Neuronal stem cell (in vitro differentiated cells): ENCODE measurements at regions not wholly inside any gene's neighbourhood (a gene's known extent, or its start where the extent isn't known, plus 50 kb on each side); places are given as distances from the start of the nearest gene placed in this dataset.

Experiments
- DNase-seq: peaks from one replicate; pipeline ENCODE4 v3.0.0-alpha.2; 2013; ENCODE audit warnings: low spot score
- H2AFZ ChIP-seq: one replicate; pipeline ENCODE4 v1.6.1; 2013; ENCODE audit warnings: mild to moderate bottlenecking, low read length, inconsistent platforms
- H2AK5ac ChIP-seq: 2 replicates; pipeline ENCODE4 v1.6.1; 2013; ENCODE audit warnings: low read depth, mild to moderate bottlenecking, inconsistent platforms, low read length, moderate library complexity, mixed read lengths
- H2BK120ac ChIP-seq: 2 replicates; pipeline ENCODE4 v1.6.1; 2013; ENCODE audit warnings: low read depth, mild to moderate bottlenecking, inconsistent platforms, low read length, moderate library complexity, mixed read lengths
- H2BK12ac ChIP-seq: one replicate; pipeline ENCODE4 v1.6.1; 2013; ENCODE audit warnings: low read length, inconsistent platforms
- H2BK15ac ChIP-seq: 2 replicates; pipeline ENCODE4 v1.6.1; 2013; ENCODE audit warnings: mild to moderate bottlenecking, low read length, inconsistent platforms, mixed read lengths
- H2BK5ac ChIP-seq: one replicate; pipeline ENCODE4 v1.6.1; 2013; ENCODE audit warnings: inconsistent platforms, mild to moderate bottlenecking, low read length, moderate library complexity
- H3K14ac ChIP-seq: one replicate; pipeline ENCODE4 v1.6.1; 2013; ENCODE audit warnings: low read length, inconsistent platforms
- H3K18ac ChIP-seq: 2 replicates; pipeline ENCODE4 v1.6.1; 2013; ENCODE audit warnings: low read length, inconsistent platforms
- H3K23ac ChIP-seq: 2 replicates; pipeline ENCODE4 v1.6.1; 2013; ENCODE audit warnings: low read depth, mild to moderate bottlenecking, mixed read lengths, low read length, inconsistent platforms; ENCODE audit not compliant: poor library complexity
- H3K27ac ChIP-seq: replicated peaks from 3 replicates; pipeline ENCODE4 v1.5.1; 2013; ENCODE audit warnings: low read length, inconsistent platforms
- H3K27me3 ChIP-seq, 3 experiments: 2 replicates each; pipeline ENCODE4 v1.6.1; 2013; ENCODE audit warnings: low read length in 3 of 3, mild to moderate bottlenecking in 2 of 3, inconsistent platforms in 1 of 3, low read depth in 1 of 3, mixed read lengths in 1 of 3, moderate library complexity in 1 of 3; ENCODE audit not compliant: control insufficient read depth in 3 of 3, insufficient read depth in 3 of 3
- H3K36me3 ChIP-seq, 2 donors: replicated peaks in 1 of 2; 2 replicates each; pipeline ENCODE4 v1.6.1; 2013; ENCODE audit warnings: low read length in 2 of 2; ENCODE audit not compliant: control insufficient read depth in 2 of 2, insufficient read depth in 2 of 2
- H3K4ac ChIP-seq: 2 replicates; pipeline ENCODE4 v1.6.1; 2013; ENCODE audit warnings: inconsistent platforms, mild to moderate bottlenecking, low read length, moderate library complexity
- H3K4me1 ChIP-seq, 2 donors: 1 replicate in 1 of 2; 2 replicates in 1 of 2; pipeline ENCODE4 v1.6.1; 2013; ENCODE audit warnings: low read length in 2 of 2, low read depth in 1 of 2; ENCODE audit not compliant: control insufficient read depth in 2 of 2, insufficient read depth in 1 of 2
- H3K4me2 ChIP-seq: one replicate; pipeline ENCODE4 v1.6.1; 2013; ENCODE audit warnings: mild to moderate bottlenecking, low read length, inconsistent platforms; ENCODE audit not compliant: insufficient read depth, poor library complexity, severe bottlenecking
- H3K4me3 ChIP-seq, 2 donors: 2 replicates each; pipeline ENCODE4 v1.5.1; 2013; ENCODE audit warnings: low read length in 2 of 2, mild to moderate bottlenecking in 2 of 2, inconsistent platforms in 1 of 2, moderate library complexity in 1 of 2
- H3K79me1 ChIP-seq: one replicate; pipeline ENCODE4 v1.6.1; 2013; ENCODE audit warnings: low read depth, mild to moderate bottlenecking, inconsistent platforms, low read length, moderate library complexity
- H3K9ac ChIP-seq: one replicate; pipeline ENCODE4 v1.6.1; 2013; ENCODE audit warnings: mild to moderate bottlenecking, low read depth, low read length, inconsistent platforms; ENCODE audit not compliant: poor library complexity
- H3K9me3 ChIP-seq, 2 donors: replicated peaks in 1 of 2; 2 replicates each; pipeline versions ENCODE3 to v1.6.1; 2013; ENCODE audit warnings: low read length in 2 of 2, mild to moderate bottlenecking in 2 of 2, inconsistent platforms in 1 of 2, low read depth in 1 of 2, mixed read lengths in 1 of 2, moderate library complexity in 1 of 2; ENCODE audit not compliant: control insufficient read depth in 2 of 2, insufficient read depth in 1 of 2
- H4K8ac ChIP-seq: one replicate; pipeline ENCODE4 v1.6.1; 2013; ENCODE audit warnings: low read depth, mild to moderate bottlenecking, inconsistent platforms, low read length, moderate library complexity
- H4K91ac ChIP-seq: one replicate; pipeline ENCODE4 v1.6.1; 2013; ENCODE audit warnings: low read length, low read depth, mild to moderate bottlenecking, inconsistent platforms; ENCODE audit not compliant: poor library complexity
- WGBS, 2 donors: extraction: QIAGEN DNeasy Blood & Tissue Kit; methylation state at CpG; one replicate each; pipeline ENCODE4 v1.1.7; 2013; ENCODE audit warnings: missing lambda C conversion rate in 2 of 2, mixed read lengths in 1 of 2; ENCODE audit not compliant: insufficient read length in 2 of 2, insufficient replicate concordance in 1 of 2; ENCODE audit errors: extremely low coverage in 2 of 2; 5-methylcytosine and 5-hydroxymethylcytosine counted together

DNA sequence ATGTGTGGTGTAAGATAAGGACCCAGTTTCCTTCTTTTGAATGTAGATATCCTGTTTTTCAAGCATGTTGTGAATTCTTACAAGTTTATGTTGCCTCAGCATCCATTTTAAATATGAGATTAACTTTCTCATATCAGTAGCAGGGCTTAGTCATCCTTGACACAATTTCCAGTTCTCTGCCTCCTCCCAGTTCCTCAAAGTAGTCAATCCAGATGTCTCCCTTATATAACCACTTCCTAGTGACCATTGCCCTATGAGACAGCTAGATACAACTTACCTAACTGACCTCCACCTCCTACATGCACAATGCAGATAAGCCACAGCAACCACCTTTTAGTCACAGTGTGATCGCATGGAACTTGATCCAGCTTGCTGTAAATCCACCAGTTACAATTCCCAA lies 269.2 kb upstream of the ZNF521 start:
- Histone ChIP-seq H3K14ac (no peak overlapping the region), H3K4me2 (no peak overlapping the region), H3K27me3 (no peaks in the 10 kb centered on the region), H2BK15ac (no peak overlapping the region), H4K8ac (no peak overlapping the region), H3K4me1 (peaks cover 0 to 10% of the 10 kb centered on the region in 2 donors), H3K23ac (no peak overlapping the region), H2BK12ac (no peak overlapping the region), H3K27ac (no peak overlapping the region), H2AK5ac (no peak overlapping the region), H2BK120ac (no peak overlapping the region), H3K4ac (no peak overlapping the region), H2AFZ (no peak overlapping the region), H3K9me3 (peaks cover 2% of the 10 kb centered on the region in 2 donors), H3K9ac (no peak overlapping the region), H3K18ac (no peak overlapping the region), H3K4me3 (peak overlapping the region in 1 of 2 donors; percentile 47), H4K91ac (no peak overlapping the region), H3K36me3 (no peaks in the 10 kb centered on the region), H2BK5ac (no peak overlapping the region), H3K79me1 (no peaks in the 10 kb centered on the region)
- no CpG with 5 or more reads among the region's 1 CpG for WGBS, 2 donors
- no peak for DNase-seq

DNA sequence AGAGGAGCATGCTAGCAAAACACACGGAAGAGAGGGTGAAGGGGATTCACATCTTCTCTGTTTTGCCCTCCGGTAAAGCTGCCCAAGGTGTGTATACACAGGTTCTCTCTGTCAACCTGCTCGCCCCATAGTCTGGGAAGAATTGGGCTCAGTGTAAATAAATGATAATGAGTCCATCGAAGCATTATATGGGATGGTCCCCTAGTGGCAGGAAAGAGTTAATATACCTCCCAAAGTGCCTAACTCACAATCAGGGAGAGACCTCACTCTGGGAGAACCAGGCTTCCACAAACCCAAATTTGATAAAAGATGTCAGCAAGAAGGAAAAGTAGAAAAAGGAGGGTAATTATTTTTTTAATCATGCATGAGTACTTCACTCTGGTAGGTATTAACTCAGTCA lies 262.2 kb upstream of the ZNF521 start:
- Histone ChIP-seq H3K27me3 (no peaks in the 10 kb centered on the region), H3K4me2 (no peak overlapping the region), H3K23ac (no peak overlapping the region), H2BK120ac (no peak overlapping the region), H2BK12ac (no peak overlapping the region), H2AFZ (no peak overlapping the region), H3K4ac (no peak overlapping the region), H3K4me1 (peaks cover 0 to 10% of the 10 kb centered on the region in 2 donors), H3K4me3 (no peak overlapping the region), H3K18ac (no peak overlapping the region), H3K14ac (no peak overlapping the region), H4K8ac (no peak overlapping the region), H3K9ac (no peak overlapping the region), H3K79me1 (no peaks in the 10 kb centered on the region), H3K9me3 (no peaks in the 10 kb centered on the region), H3K36me3 (no peaks in the 10 kb centered on the region), H2BK15ac (no peak overlapping the region), H3K27ac (no peak overlapping the region), H2BK5ac (no peak overlapping the region), H2AK5ac (no peak overlapping the region), H4K91ac (no peak overlapping the region)
- WGBS, 2 donors: no CpG with 5 or more reads among the region's 4 CpGs
- no peak for DNase-seq

DNA sequence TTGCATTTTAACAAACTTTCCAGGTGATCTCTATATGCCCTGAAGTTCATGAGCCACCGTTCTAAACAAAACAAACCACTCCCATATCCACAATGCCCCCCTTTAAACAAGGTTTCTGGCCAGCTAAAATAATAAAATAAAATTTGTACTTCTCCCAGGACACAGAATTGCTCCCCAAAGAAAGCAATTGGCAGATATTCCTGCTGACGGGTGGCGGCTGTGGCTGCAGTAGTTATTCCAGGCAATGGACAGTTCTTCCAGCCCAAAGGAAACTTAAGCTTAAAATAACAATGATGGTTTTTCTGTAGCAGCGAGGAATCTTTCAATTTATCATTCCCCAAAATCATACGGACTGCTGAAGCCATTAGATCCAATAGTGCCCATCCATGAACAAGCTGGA lies 260.5 kb upstream of the ZNF521 start:
- no peak overlapping the region for H3K18ac ChIP-seq
- H2BK12ac ChIP-seq: no peak overlapping the region
- no peak overlapping the region for H3K4me3 ChIP-seq
- no CpG with 5 or more reads among the region's 5 CpGs for WGBS, 2 donors
- H4K91ac ChIP-seq: no peak overlapping the region
- H3K4ac ChIP-seq: no peak overlapping the region
- H2AK5ac ChIP-seq: no peak overlapping the region
- no peak overlapping the region for H2BK5ac ChIP-seq
- no peak overlapping the region for H3K23ac ChIP-seq
- no peaks in the 10 kb centered on the region for H3K36me3 ChIP-seq
- DNase-seq: no peak
- H4K8ac ChIP-seq: no peak overlapping the region
- H2BK15ac ChIP-seq: no peak overlapping the region
- H2AFZ ChIP-seq: peak overlapping the region; percentile 19
- H3K4me2 ChIP-seq: no peak overlapping the region
- H3K9me3 ChIP-seq: peaks cover 0 to 2% of the 10 kb centered on the region in 2 donors
- peaks cover 0 to 5% of the 10 kb centered on the region in 2 donors for H3K4me1 ChIP-seq
- H3K27ac ChIP-seq: no peak overlapping the region
- no peak overlapping the region for H3K9ac ChIP-seq
- H3K14ac ChIP-seq: no peak overlapping the region
- H3K79me1 ChIP-seq: no peaks in the 10 kb centered on the region
- H2BK120ac ChIP-seq: no peak overlapping the region
- H3K27me3 ChIP-seq: no peaks in the 10 kb centered on the region

DNA sequence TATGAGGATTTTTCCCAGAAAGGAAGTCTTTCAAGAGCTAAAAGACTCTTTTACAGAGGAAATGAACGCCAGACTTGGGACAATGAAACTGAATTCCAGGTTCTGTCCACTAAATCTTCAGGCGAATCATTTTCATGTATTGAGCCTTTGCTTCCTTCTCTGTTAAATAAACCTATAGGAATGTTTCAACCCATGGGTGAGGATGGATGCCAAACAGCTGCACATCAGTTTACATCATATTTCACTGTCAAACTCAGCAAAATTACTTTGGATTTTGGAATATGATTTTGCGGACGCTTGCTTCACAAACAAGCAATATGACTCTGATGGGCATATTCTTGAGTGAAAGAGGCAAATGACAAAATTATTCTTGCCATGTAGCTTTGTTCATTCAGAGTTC lies 256.1 kb upstream of the ZNF521 start:
- DNase-seq: no peak
- H3K4me3 ChIP-seq: no peak overlapping the region
- no peak overlapping the region for H3K4ac ChIP-seq
- no peak overlapping the region for H2AK5ac ChIP-seq
- H2BK5ac ChIP-seq: no peak overlapping the region
- no peak overlapping the region for H2BK12ac ChIP-seq
- H4K91ac ChIP-seq: no peak overlapping the region
- no peaks in the 10 kb centered on the region for H3K27me3 ChIP-seq
- WGBS, 2 donors: no CpG with 5 or more reads among the region's 4 CpGs
- H3K4me1 ChIP-seq: peaks cover 2 to 6% of the 10 kb centered on the region in 2 donors
- H2AFZ ChIP-seq: no peak overlapping the region
- no peak overlapping the region for H3K27ac ChIP-seq
- H3K4me2 ChIP-seq: no peak overlapping the region
- H3K9ac ChIP-seq: no peak overlapping the region
- peaks cover 0 to 2% of the 10 kb centered on the region in 2 donors for H3K9me3 ChIP-seq
- H3K23ac ChIP-seq: no peak overlapping the region
- H3K18ac ChIP-seq: no peak overlapping the region
- H4K8ac ChIP-seq: no peak overlapping the region
- no peak overlapping the region for H3K14ac ChIP-seq
- H3K36me3 ChIP-seq: no peaks in the 10 kb centered on the region
- no peaks in the 10 kb centered on the region for H3K79me1 ChIP-seq
- no peak overlapping the region for H2BK15ac ChIP-seq
- H2BK120ac ChIP-seq: no peak overlapping the region
